ENCODE measurements at regions not wholly inside any gene's neighbourhood (a gene's known extent, or its start where the extent isn't known, plus 50 kb on each side); places are given as distances from the start of the nearest gene placed in this dataset.
A peak's percentile ranks its signal among the peaks of the same experiment; 100 is the strongest.

- Mint-ChIP-seq H3K36me3 (ENCODE audit: low read depth) (no peaks in the 10 kb centered on the region), H3K4me1 (ENCODE audit: low read depth) (peaks cover 52% of the 10 kb centered on the region)
These were observed 194.9 kb upstream of the CDH11 start for GRCh38 chr16:65316808-65317207.

GRCh38 chr16:65315081-65315780 is 193.4 kb upstream of the CDH11 start:
- H3K36me3 Mint-ChIP-seq (ENCODE audit: low read depth), result no peaks in the 10 kb centered on the region
- no peak overlapping the region for H3K4me3 Mint-ChIP-seq (ENCODE audit: unreplicated experiment)
- no peaks in the 10 kb centered on the region for H3K27me3 Mint-ChIP-seq (ENCODE audit: low read depth)
- H3K27ac Mint-ChIP-seq (ENCODE audit: unreplicated experiment), result no peak overlapping the region
- H3K4me1 Mint-ChIP-seq (ENCODE audit: low read depth), result peaks cover 67% of the 10 kb centered on the region
- peaks cover 19% of the 10 kb centered on the region for H3K9me3 Mint-ChIP-seq (ENCODE audit: low read depth)
- DNase-seq (ENCODE audit: low spot score), result no peak
- no peak for TF ChIP-seq CTCF (IDR thresholded peaks at IDR 0.05)

More at GRCh38 chr16:65316808-65317207, 194.9 kb upstream of the CDH11 start:
- Mint-ChIP-seq H3K27me3 (ENCODE audit: low read depth) (no peaks in the 10 kb centered on the region), H3K4me3 (ENCODE audit: unreplicated experiment) (no peak overlapping the region), H3K9me3 (ENCODE audit: low read depth) (peaks cover 19% of the 10 kb centered on the region), H3K27ac (ENCODE audit: unreplicated experiment) (no peak overlapping the region)
- no peak for DNase-seq (ENCODE audit: low spot score)
- TF ChIP-seq CTCF (IDR thresholded peaks at IDR 0.05), result no peak

- no peaks in the 10 kb centered on the region for H3K36me3 Mint-ChIP-seq (ENCODE audit: low read depth)
- peak overlapping the region; percentile 59 for H3K27ac Mint-ChIP-seq (ENCODE audit: unreplicated experiment)
- H3K27me3 Mint-ChIP-seq (ENCODE audit: low read depth), result no peaks in the 10 kb centered on the region
- no peak overlapping the region for H3K4me3 Mint-ChIP-seq (ENCODE audit: unreplicated experiment)
- TF ChIP-seq CTCF (IDR thresholded peaks at IDR 0.05), result no peak
- H3K4me1 Mint-ChIP-seq (ENCODE audit: low read depth), result peaks cover 70% of the 10 kb centered on the region
- no peak for DNase-seq (ENCODE audit: low spot score)
- H3K9me3 Mint-ChIP-seq (ENCODE audit: low read depth), result peaks cover 19% of the 10 kb centered on the region
These were observed 192.8 kb upstream of the CDH11 start for GRCh38 chr16:65314627-65315008.

- Mint-ChIP-seq H3K4me1 (ENCODE audit: low read depth) (peaks cover 74% of the 10 kb centered on the region), H3K36me3 (ENCODE audit: low read depth) (no peaks in the 10 kb centered on the region), H3K27me3 (ENCODE audit: low read depth) (no peaks in the 10 kb centered on the region), H3K27ac (ENCODE audit: unreplicated experiment) (peak overlapping the region; percentile 59), H3K9me3 (ENCODE audit: low read depth) (peaks cover 19% of the 10 kb centered on the region), H3K4me3 (ENCODE audit: unreplicated experiment) (no peak overlapping the region)
- TF ChIP-seq CTCF (IDR thresholded peaks at IDR 0.05), result no peak
- DNase-seq (ENCODE audit: low spot score), result no peak
These were observed 192.2 kb upstream of the CDH11 start for GRCh38 chr16:65313936-65314626.

GRCh38 chr16:65312795-65313194 is 190.9 kb upstream of the CDH11 start:
- no peak for TF ChIP-seq CTCF (IDR thresholded peaks at IDR 0.05)
- H3K36me3 Mint-ChIP-seq (ENCODE audit: low read depth), result no peaks in the 10 kb centered on the region

More at GRCh38 chr16:65312795-65313194, 190.9 kb upstream of the CDH11 start:
- no peaks in the 10 kb centered on the region for H3K27me3 Mint-ChIP-seq (ENCODE audit: low read depth)
- H3K9me3 Mint-ChIP-seq (ENCODE audit: low read depth), result peaks cover 19% of the 10 kb centered on the region
- DNase-seq (ENCODE audit: low spot score), result no peak
- H3K4me3 Mint-ChIP-seq (ENCODE audit: unreplicated experiment), result no peak overlapping the region
- H3K27ac Mint-ChIP-seq (ENCODE audit: unreplicated experiment), result peak overlapping the region; percentile 63
- H3K4me1 Mint-ChIP-seq (ENCODE audit: low read depth), result peaks cover 62% of the 10 kb centered on the region
